AG08396 (cell line): ENCODE measurements at regions not wholly inside any gene's neighbourhood (a gene's known extent, or its start where the extent isn't known, plus 50 kb on each side); places are given as distances from the start of the nearest gene placed in this dataset.

Experiments
- DNase-seq: peaks from one replicate; pipeline ENCODE4 v3.0.0; 2012; ENCODE audit warnings: low spot score, mixed read lengths

DNA sequence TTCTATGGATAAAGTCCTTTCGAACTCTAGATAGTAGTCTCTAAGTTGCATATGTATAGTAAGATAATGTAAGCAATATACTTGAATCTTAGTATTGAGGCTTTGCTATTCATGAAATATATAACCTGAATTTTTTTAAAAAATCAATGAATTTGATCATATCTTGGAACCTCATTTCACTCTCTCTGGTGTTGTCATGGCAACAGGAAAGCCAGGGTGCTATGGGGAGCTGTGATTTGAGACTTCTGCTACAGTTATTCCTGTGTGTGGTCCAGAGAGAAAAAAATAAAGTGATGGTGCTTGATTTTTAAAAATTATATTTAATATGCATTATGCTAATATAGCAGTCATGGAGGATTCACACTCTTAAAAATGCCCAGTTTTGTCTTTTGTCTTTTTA lies 508.0 kb downstream of the SNAPC1 start:
- no peak for DNase-seq

DNA sequence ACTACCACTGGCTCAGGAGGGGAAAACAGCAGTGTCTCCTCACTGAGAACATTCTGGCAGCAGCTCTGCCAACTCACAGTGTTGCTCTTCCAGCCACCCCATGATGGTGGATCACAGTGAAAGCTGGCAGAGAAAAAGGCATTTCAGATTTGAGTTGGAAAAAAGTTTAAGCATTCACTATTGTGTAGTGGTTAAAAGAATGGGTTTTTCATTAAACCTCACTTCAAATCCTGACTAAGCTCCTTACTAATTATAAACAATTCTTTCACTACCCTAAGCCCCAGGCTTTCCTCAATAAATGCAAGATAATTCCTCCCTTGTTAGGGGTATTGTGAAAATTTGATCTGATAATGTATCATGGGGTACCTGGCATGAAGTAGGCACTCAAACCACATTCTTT lies 518.1 kb downstream of the SNAPC1 start:
- DNase-seq = no peak

DNA sequence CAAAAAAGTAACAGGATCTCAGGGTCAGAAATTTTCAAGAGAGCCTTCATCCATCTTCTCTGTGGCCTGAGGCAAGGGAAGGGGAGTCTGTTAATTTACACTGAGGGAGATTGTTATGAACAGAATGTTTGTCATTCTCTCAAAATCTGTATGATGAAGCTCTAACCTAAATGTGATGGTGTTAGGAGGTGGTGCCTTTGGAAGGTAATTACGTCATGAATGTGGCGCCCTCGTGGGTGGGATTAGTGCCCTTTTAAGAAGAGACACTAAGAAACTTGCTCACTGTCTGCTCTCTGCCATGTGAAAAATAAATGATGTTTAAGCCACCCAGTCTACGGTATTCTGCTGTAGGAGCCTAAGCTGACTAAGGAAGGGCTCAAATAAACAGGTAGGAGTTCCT lies 521.6 kb downstream of the SNAPC1 start:
- no peak for DNase-seq

DNA sequence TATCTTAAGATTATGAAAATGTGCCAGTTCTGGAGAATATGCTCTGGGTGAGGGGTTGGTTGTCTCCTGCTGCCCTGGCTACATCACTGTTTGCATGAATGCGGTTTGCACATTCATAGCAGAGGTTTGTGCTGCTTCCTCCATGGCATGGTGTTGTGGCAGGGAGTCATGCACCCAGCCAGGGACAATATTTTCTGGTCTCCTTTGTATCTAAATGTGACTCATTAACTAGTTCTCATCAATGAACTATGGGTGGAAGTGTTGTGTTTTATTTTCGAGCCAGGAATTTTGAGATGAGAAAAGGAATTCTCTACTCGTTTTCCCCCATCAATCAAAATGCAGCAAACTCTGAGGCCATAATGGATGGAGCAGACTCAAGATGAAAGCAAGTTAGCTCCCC lies 527.3 kb downstream of the SNAPC1 start:
- no peak for DNase-seq

DNA sequence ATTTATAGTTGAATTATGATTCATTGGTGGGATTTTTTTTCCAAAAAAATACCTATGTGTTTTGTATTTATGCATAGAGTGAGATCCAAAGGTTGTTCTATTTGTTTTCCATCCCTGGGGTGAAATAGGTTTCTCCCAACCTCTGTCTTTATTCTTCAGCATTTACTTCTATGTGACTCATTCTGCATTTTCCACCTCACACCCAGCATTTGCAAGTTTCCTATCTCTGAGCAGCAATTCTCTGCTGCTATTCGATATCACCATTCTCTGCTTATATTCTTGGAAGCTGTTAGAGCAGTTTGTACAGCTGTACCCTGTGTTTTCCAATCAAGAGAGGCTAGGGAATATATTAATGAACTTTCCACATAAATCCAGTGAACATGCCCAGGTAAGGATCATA lies 538.9 kb downstream of the SNAPC1 start:
- no peak for DNase-seq

DNA sequence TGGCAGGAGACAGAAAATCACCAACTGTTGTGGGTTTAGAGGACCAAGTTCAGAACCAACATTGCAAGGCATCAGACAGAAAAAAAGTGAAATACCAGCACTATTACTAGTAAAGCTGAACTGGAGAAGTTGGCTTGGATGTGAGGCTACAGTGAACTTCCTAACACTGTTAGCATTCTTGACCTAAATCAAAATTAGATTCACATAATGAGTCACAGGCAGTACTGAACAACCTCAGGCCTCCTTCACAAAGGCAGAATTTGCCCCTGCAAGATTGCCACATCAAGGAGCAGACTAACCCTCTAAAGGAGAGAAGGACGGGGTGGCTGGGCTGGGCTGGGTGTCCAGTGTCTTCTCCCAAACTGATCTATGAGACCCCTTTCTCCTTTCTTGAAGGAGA lies 539.7 kb downstream of the SNAPC1 start:
- no peak for DNase-seq

DNA sequence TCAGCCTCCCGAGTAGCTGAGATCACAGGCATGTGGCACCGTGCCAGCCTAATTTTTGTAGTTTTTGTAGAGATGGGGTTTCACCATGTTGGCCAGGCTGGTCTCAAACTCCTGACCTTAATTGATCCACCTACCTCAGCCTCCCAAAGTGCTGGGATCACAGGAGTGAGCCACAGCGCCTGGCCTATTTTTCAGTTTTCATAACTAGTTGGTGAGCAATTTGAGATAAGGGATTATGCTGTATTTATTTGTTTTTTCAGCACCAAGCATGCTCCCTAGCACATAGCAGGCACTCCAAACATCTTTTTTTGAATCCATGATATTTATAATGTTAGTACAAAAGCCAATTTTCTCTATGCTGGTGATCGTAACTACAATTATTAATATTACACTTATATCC lies 541.2 kb downstream of the SNAPC1 start:
- DNase-seq = no peak

DNA sequence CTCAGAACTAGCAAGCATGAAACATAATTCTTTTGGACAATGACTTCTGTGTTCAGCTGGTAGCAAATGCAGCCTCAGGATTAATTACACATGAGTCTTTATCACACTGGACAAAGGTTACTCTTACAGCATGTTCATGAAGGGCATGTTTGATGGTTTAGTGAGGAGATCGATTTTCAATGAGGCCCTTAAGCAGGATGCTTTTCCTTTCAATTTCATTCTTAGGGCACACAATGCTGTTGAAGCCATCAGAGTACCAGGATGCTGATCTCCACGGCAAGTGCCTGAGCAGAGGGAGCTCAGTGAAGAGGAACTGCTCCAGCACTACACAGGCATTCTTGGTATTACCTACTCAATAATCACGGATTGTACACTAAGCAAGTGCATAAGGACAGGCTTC lies 542.0 kb downstream of the SNAPC1 start:
- DNase-seq = no peak

DNA sequence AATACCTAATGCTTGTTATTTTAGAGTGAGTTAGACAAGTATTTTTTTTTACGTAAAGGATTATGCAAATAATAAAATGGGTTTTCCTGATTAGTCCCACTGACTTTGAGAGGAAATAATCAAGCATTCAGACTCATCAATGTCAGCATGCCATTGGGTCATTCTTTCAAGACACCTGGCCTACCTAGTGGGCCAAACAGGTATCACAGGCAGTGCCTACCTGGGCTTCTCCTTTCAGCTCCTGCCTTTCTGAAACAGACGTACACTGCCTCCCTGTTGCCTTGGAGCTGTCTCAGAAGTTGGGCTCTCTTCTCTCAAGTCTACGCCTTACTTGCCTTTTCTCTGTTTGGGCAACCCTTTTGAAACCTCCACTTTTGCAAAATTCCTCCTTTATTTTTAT lies 545.6 kb downstream of the SNAPC1 start:
- no peak for DNase-seq

DNA sequence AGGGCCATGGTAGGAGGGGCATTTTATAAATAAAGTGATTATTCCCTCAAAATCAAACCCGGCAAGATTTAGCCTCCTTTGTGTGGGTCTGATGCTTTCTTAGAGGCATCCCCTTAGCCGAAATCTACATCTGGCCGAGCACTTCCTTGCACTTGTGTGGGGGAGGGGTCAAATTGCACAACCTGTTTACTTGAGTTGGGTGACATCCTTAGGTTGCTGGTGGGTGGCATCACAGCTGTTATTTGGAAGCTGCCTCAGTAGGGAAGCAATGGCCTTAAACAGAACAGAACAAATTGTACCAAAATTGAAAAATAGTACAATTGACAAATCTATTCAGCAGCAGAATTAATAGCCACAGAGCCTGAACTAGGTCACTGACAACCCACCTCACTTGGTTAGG lies 546.1 kb downstream of the SNAPC1 start:
- DNase-seq = no peak

DNA sequence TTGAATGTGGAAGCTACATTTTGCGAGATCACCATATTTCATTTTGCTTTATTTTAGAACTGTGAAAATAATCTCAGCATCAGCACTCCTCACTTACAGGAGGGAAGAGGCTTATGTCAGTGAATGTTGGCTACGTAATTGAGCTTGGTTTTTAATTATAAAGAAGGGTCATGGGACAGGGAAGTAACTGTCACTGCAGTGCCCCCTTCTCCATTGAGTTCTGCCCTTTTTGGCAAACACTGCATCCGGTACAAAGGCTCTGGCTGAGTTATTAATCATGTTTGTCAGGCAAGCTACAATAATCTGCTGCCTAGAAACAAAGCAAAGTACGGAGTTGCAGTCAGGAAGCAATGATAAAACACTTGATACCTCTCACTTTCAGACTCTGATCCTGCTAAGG lies 546.7 kb downstream of the SNAPC1 start:
- DNase-seq = no peak

DNA sequence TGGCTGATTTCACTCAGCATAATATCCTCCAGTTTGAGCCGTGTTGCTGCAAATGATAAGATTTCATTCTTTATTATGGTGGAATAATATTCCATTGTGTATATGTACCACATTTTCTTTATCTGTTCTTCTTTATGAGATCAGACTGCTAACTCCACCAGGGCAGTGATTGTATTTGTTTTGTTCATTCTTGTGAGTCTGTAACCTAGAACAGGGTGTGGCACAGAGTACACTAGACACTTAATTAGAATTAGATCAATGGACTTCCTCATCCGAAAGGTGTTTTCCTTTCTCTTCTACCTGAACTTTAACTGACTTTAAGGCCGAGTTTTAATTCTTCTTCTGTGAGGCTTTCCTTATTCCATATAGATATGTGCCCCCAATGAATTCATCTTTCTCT lies 551.0 kb downstream of the SNAPC1 start:
- no peak for DNase-seq

DNA sequence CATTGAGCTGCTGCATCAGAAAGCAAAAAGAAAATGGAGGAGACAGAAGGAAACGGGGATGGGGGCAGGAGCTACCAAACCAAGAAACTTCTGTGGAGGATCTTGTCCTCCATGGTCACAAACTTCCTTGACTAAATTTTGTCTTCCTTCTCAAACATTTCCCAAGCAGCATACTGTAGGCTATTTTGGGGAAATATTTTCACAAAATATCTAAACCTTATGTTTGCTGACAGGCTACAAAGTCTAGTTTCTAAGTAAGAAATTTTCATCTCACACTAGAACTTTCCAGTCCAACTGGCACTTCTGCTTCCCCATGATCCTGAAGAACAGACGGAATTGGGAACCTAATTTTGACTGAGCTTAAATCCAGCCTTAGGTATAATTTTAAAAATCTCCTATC lies 552.0 kb downstream of the SNAPC1 start:
- no peak for DNase-seq

DNA sequence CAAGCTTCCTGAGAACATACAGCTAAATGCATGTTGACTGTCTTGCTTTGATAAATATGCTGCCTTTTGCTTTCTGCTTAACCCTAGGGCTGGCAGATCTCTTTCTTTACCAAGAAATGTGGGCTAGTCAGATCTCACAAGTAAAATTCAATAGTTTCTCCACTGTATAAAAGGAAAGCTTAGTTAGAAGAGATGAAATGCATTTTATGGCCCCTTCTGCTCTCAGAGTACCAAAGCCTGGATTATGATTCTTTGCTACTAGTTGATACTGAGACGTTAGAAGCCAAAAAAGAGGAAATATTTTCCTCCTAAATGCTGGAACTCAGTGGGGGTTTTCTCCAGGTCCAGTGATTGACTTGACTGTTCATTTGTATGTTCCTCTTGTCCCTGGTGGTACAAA lies 552.7 kb downstream of the SNAPC1 start:
- DNase-seq = no peak

DNA sequence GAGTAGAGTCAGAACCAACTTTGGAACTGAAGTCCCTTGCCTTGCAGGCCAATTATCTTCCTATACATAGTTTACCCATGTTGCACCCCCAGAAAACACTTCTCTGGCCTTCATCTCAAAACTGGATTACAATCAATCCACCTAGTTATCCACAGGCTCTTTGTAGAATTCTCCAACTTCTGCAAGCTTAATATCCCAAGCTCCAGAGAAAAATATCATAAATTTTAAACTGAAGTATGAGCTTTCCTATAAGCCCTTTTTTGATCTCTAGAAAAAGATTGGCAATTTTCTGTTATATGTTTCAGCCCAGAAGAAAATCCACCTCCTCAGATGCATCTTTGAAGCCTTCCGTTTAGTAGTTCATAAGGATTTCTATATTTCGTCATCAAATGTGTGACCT lies 553.4 kb downstream of the SNAPC1 start:
- DNase-seq = no peak

DNA sequence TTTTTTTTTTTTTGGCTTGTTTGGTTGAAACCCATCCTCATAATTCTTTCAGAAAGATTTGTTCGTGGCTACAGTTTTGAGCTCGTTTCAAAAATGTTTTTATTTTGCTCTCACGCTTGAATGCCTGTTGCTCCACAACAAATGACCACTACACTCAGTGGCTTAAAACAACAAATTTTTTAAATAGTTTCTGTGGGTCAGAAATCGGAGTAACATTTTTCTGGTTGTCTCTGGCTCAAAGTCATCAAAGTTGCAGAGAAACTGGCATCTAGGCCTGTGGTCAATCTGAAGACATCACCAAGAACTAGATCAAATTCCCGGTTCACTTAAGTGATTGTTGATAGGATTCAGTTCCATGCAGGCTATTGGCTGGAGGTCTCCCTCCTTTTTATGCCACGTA lies 560.0 kb downstream of the SNAPC1 start:
- no peak for DNase-seq

DNA sequence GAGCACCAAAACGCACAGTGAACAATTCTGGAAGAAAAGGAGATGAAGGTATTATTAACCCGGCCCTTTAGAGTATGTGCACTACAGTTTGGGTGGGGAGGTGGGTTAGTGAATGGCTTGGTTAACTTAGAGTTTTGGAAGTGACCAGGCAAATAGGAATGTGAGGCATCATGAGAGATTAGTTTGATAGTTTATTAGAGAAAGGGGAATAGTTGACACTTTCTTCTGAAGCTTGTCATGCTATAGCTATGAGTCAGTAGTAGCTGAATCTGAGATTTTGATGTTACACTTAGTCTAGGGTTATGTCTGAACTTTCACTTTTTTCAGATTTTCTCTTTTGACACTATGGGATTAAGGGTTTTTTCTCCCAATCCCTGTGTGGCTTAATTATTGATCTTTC lies 567.2 kb downstream of the SNAPC1 start:
- no peak for DNase-seq

DNA sequence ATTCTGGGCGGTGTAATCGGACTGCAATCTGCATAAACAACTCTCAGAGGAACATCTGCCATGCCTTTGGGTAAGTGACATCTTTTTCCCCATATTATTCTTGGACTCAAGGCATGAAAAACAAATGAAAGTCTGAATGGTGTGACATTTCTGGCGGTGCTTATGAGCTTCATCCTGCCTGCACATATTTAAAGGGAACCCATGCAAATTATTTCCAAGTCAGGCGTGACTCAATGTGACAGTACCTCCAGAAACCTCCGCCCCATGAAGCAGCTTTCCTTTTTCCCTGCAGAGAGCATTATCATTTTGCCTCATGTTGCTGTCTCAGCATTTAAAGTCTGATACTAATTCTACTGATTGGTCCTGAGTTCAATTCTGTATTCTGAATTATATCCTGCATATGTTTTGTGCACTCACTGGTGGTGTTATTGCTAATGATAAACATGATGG lies 585.4 kb downstream of the SNAPC1 start:
- DNase-seq = no peak

DNA sequence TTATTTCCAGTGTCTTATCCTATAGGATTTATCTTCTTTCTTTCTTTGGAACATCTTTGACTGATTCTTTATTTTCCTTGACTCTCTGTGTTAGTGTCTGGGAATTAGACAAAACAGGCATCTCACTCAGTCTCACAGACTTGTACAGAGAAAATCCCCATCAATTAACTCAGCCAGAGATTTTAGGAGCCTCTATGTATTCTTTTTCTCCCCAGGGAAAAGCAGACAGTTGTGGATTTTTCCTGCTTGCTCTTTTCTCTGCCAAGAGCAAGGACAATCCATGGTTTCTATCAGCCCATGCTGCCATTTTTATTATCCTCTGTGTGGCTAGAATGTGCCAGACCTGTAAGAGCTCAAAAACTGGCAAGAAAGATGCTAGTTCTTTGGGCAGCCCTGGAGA lies 595.1 kb downstream of the SNAPC1 start:
- DNase-seq = no peak

DNA sequence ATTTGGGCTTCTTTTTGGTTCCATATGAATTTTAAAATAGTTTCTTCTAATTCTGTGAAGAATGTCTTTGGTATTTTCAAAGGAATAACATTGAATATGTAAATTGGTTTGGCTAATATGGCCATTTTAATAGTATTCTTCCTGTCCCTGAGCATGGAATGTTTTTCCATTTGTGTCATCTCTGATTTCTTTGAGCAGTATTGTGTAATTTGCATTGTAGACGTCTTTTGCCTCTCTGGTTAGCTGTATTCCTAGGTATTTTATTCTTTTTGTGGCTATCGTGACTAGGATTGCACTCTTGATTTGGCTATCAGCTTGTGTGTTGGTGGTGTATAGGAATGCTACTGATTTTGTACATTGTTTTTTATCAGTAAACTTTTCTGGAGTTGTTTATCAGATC lies 601.9 kb downstream of the SNAPC1 start:
- no peak for DNase-seq

DNA sequence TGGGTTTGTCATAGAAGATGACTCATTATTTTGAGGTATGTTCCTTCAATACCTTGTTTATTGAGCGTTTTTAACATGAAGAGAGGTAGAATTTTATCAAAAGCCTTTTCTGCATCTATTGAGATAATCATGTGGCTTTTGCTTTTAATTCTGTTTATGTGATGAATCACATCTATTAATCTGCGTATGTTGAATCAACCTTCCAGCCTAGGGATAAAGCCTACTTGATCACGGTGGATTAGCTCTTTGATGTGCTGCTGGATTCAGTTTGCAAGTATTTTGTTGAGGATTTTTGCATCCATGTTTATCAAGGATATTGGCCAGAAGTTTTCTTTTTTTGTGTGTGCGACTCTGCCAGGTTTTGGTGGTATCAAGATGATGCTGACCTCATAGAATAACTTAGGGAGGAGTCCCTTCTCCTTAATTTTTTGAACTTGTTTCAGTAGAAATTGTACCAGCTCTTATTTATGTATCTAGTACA lies 602.6 kb downstream of the SNAPC1 start:
- no peak for DNase-seq

DNA sequence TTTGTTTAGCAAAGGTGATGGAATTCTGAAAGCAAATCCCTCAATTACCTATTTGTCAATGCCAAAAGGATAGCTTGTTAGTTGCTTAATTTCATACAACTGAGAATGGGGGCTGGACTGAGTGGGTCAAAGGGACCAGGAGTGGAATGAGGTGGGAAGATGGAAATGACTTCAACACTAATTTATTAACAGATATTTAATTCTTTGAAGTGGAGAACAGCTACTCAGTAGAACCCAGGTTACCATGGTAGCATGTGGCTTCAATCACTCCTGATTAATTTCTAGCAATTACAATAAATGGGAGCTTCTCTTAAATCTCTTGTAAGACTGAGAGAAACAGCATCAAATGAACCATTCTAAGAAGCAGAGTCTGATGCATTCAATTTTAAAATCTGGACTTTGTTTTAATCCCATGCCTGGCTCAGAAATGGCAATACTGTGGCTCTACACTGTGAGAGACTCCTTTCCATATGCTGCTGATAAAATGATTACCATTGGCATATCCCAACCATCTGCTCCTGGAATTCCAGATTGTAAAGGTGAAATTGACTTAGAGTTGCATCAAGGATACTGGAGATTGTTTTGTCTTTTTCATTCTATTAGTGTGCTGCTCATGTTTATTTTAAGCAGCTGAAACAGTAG lies 607.8 kb downstream of the SNAPC1 start:
- no peak for DNase-seq

DNA sequence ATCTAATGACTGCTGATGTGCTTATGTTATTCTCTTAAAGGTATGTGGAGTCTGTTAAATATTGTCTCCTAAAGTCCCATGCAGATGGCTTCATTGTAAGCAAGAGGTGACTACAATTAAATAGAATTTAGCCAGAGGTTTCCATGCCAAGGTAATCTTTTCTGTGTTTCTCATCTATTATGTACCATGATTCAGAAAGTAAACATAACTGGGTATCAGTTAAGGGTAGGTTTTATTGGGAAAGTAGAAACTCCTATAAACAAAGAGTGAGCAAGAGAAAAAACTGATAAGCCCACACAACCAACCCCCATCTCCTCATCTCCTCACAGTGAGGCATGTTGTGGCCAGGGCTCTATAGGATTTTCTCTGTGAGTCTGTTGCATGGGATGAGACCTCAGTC lies 611.7 kb downstream of the SNAPC1 start:
- DNase-seq = no peak

DNA sequence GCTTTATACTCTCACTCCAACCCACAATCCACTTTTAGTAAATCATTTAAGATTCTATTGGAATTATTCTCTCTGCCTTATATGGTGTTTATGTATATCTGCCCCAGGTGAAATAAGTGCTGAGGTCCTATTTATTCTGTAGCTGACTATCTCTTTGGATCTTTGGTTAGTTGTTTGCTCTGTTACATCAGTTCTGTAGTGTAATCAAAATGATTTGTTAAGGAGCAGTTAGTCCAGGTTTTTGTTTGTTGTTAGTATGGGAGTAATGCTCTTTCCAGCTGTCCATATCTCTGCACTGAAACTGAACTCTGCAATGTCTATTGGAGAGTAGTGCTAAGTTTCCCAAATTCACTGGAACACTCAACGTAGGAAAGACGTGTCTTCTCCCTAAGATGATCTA lies 615.8 kb downstream of the SNAPC1 start:
- no peak for DNase-seq
